ENCODE measurements at regions not wholly inside any gene's neighbourhood (a gene's known extent, or its start where the extent isn't known, plus 50 kb on each side); places are given as distances from the start of the nearest gene placed in this dataset.

GRCh38 chr9:14961372-14962068 is 51.3 kb upstream of the FREM1 start:
- no peak for DNase-seq

- no peak for DNase-seq
These were observed 50.7 kb upstream of the FREM1 start for GRCh38 chr9:14960881-14961280.
